K562 (cell line): ENCODE measurements at regions not wholly inside any gene's neighbourhood (a gene's known extent, or its start where the extent isn't known, plus 50 kb on each side); places are given as distances from the start of the nearest gene placed in this dataset.

ENCODE experiments used
- ATAC-seq: fragments of 200-7000 bp; cut with Tn5 transposase; 3 replicates; pipeline ENCODE4 v1.9.1; 2020; ENCODE audit warnings: moderate library complexity
- BruUV-seq: library from RNA; stranded (reverse); fragments of 400-500 nt; replicated peaks from 2 replicates; lab custom pipeline; 2021; lab: Mats Ljungman, UMichigan
- CTCF ChIA-PET: fragments of 300-600 bp; formaldehyde crosslinking; extraction: SDS; loops from one replicate; lab custom pipeline; 2021; ENCODE audit warnings: low intra/inter-chr PET ratio; lab: Yijun Ruan, JAX
- POLR2A ChIA-PET: fragments of 300-600, 350-650 bp; sonication (Branson Sonifier 250); formaldehyde crosslinking; extraction: SDS; loops from one replicate; lab custom pipeline; 2021; ENCODE audit warnings: antibody characterized with exemption, inconsistent platforms; lab: Yijun Ruan, JAX
- DNase-seq, 4 experiments: peaks; one replicate each; pipeline versions ENCODE4 v3.0.0 to v3.0.0-alpha.2; 2011 to 2018; ENCODE audit warnings: low spot score in 3 of 4, mixed read lengths in 3 of 4; ENCODE audit errors: extremely low read depth in 1 of 4
- FAIRE-seq: peaks from 2 replicates; lab custom pipeline; 2011; peaks lifted over from hg19 to GRCh38; lab: Jason Lieb, UNC
- H2AFZ ChIP-seq: 2 replicates; pipeline ENCODE4 v1.6.0; 2011; ENCODE audit warnings: low read depth, low read length, control low read depth, inconsistent platforms
- H3K27ac ChIP-seq: fragments of 200-600 bp; 3 replicates; pipeline ENCODE4 v1.8.0; 2011; ENCODE audit warnings: low read depth, mild to moderate bottlenecking, control low read depth, inconsistent platforms, low read length, moderate library complexity, mixed read lengths; ENCODE audit errors: extremely low read depth
- H3K27me3 ChIP-seq, 2 experiments: fragments of 300-600 bp in 1 of 2; 2 replicates in 1 of 2; 3 replicates in 1 of 2; pipeline versions ENCODE4 v1.6.0 to v1.8.0; 2011; ENCODE audit warnings: inconsistent platforms in 2 of 2, low read length in 2 of 2, mild to moderate bottlenecking in 1 of 2, mixed read lengths in 1 of 2, moderate library complexity in 1 of 2; ENCODE audit not compliant: control insufficient read depth in 2 of 2, insufficient read depth in 2 of 2
- H3K36me3 ChIP-seq: fragments of 300-600 bp; 3 replicates; pipeline ENCODE4 v1.8.0; 2011; ENCODE audit warnings: mild to moderate bottlenecking, low read length, inconsistent platforms; ENCODE audit not compliant: control insufficient read depth, insufficient read depth
- H3K4me1 ChIP-seq, 2 experiments: fragments of 200-600 bp in 1 of 2; replicated peaks in 1 of 2; 2 replicates in 1 of 2; 3 replicates in 1 of 2; pipeline versions ENCODE4 v1.5.1 to v1.8.0; 2011; ENCODE audit warnings: inconsistent platforms in 2 of 2, low read length in 2 of 2, mild to moderate bottlenecking in 1 of 2, mixed read lengths in 1 of 2, moderate library complexity in 1 of 2; ENCODE audit not compliant: control insufficient read depth in 2 of 2, insufficient read depth in 2 of 2
- H3K4me2 ChIP-seq: 2 replicates; pipeline ENCODE4 v1.6.1; 2011; ENCODE audit warnings: low read length, control low read depth, inconsistent platforms, mixed read lengths; ENCODE audit not compliant: insufficient read depth
- H3K4me3 ChIP-seq: fragments of 200-600 bp; sonication (generic), shearing (Covaris generic); 2 replicates; pipeline ENCODE4 v1.5.1; 2016; ENCODE audit warnings: control low read depth, inconsistent platforms
- H3K79me2 ChIP-seq: fragments of 200-600 bp; 3 replicates; pipeline ENCODE4 v1.8.0; 2011; ENCODE audit warnings: low read length, inconsistent platforms; ENCODE audit not compliant: control insufficient read depth, insufficient read depth
- H3K9ac ChIP-seq, 2 experiments: 2 replicates each; pipeline versions ENCODE4 v1.6.0 to v1.6.1; 2011; ENCODE audit warnings: low read depth in 2 of 2, low read length in 2 of 2, control low read depth in 1 of 2, inconsistent platforms in 1 of 2, mild to moderate bottlenecking in 1 of 2, mixed read lengths in 1 of 2; ENCODE audit not compliant: insufficient read depth in 1 of 2
- H3K9me1 ChIP-seq: one replicate; pipeline ENCODE4 v1.6.0; 2011; ENCODE audit warnings: inconsistent platforms, mild to moderate bottlenecking, low read length, moderate library complexity; ENCODE audit not compliant: control insufficient read depth, insufficient read depth
- H3K9me3 ChIP-seq: replicated peaks from 2 replicates; pipeline ENCODE4 v1.5.1; 2011; ENCODE audit warnings: low read depth, low read length, inconsistent platforms; ENCODE audit not compliant: control insufficient read depth, insufficient read depth
- H4K20me1 ChIP-seq: replicated peaks from 2 replicates; pipeline ENCODE4 v1.6.1; 2011; ENCODE audit warnings: low read length, inconsistent platforms, mixed read lengths; ENCODE audit not compliant: control insufficient read depth, insufficient read depth
- KLF13 ChIP-seq: fragments of 450-650 bp; IDR thresholded peaks from 2 replicates; pipeline ENCODE4 v1.6.1; 2016; ENCODE audit warnings: missing genetic modification characterization, low read depth, mild to moderate bottlenecking, missing compliant biosample characterization, moderate library complexity, borderline replicate concordance
- POLR2B ChIP-seq: fragments of 450-650 bp; IDR thresholded peaks from 2 replicates; pipeline ENCODE4 v1.6.1; 2018; ENCODE audit warnings: low read depth; ENCODE audit not compliant: partially characterized antibody
- ZNF583 ChIP-seq: fragments of 250-450 bp; sonication (Bioruptor Pico); IDR thresholded peaks from 2 replicates; pipeline ENCODE4 v1.4.0; 2020
- WGBS: fragments of 100-300 bp; shearing (Covaris generic); methylation state at CpG from one replicate; pipeline ENCODE4 v1.1.6; 2016; ENCODE audit warnings: low coverage, mixed read lengths; ENCODE audit not compliant: insufficient coverage; ENCODE audit errors: missing lambda C conversion rate; 5-methylcytosine and 5-hydroxymethylcytosine counted together
- in situ Hi-C: fragments of 300-500 bp; cut with MboI; formaldehyde crosslinking; loops from 4 replicates; pipeline ENCODE4 v1.15.0; 2018; ENCODE audit warnings: inconsistent platforms, mixed read lengths
- intact Hi-C: fragments of 100-400 bp; cut with micrococcal nuclease; formaldehyde crosslinking; loops from 2 replicates; pipeline ENCODE4 v1.14.2; 2022
- TF ChIP-seq, protein P1 (sequence below): sonication (generic); IDR thresholded peaks from 2 replicates; pipeline ENCODE4 v1.6.1; 2016

DNA sequence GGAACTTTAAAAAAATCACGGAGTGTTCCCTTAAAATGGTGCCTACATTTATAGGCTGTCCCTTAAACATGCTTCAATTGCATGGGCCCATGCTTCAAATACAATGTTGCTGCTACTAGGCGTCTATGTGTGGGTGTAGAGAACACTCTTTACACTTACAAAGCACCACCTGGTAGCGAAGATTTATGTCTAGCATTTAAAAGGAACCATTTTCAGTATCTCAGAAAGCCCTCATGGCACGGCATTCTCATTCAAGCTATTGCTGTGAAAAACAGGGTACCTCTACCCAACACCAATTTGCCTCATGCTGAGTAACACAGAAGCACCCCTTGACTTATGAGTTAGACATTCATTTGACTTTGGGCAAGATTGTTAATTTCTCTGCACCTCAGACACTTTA lies 112.9 kb upstream of the CNTNAP5 start (continued):
- TF ChIP-seq, protein P1, sequence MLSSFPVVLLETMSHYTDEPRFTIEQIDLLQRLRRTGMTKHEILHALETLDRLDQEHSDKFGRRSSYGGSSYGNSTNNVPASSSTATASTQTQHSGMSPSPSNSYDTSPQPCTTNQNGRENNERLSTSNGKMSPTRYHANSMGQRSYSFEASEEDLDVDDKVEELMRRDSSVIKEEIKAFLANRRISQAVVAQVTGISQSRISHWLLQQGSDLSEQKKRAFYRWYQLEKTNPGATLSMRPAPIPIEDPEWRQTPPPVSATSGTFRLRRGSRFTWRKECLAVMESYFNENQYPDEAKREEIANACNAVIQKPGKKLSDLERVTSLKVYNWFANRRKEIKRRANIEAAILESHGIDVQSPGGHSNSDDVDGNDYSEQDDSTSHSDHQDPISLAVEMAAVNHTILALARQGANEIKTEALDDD, result no peak
- TF ChIP-seq KLF13, result no peak
- no peak for TF ChIP-seq POLR2B

- Histone ChIP-seq H3K4me1 (no peaks in the 10 kb centered on the region), H3K27me3 (no peaks in the 10 kb centered on the region), H3K27ac (no peak overlapping the region), H4K20me1 (no peaks in the 10 kb centered on the region), H3K79me2 (no peaks in the 10 kb centered on the region), H3K36me3 (no peaks in the 10 kb centered on the region), H3K9me3 (no peaks in the 10 kb centered on the region), H2AFZ (no peak overlapping the region), H3K4me2 (no peak overlapping the region), H3K9ac (no peak overlapping the region), H3K4me3 (no peak overlapping the region), H3K9me1 (no peaks in the 10 kb centered on the region)
- intact Hi-C loops (no loop called here), in situ Hi-C loops (no loop called here)
- ATAC-seq (no peak), FAIRE-seq (no peak), DNase-seq (no peak)
- BruUV-seq, result no TSS peak
- no peak for TF ChIP-seq ZNF583
- POLR2A ChIA-PET, result interaction anchor here (0.7 kb wide), 1 partner anchor 832 kb away, joined by 3 read pairs; no protein-coding TSS in a partner anchor
- 0% methylated on average over 8 of the region's 8 CpGs for WGBS
- CTCF ChIA-PET, result no interaction called here
Observed at GRCh38 chr2:123913143-123913735, 111.8 kb upstream of the CNTNAP5 start.
